H1 (cell line): ENCODE measurements at regions not wholly inside any gene's neighbourhood (a gene's known extent, or its start where the extent isn't known, plus 50 kb on each side); places are given as distances from the start of the nearest gene placed in this dataset.

Experiments used
- E2F6 ChIP-seq: IDR thresholded peaks from 2 replicates; pipeline ENCODE4 v1.6.1; 2012; ENCODE audit warnings: inconsistent platforms
- FOSL1 ChIP-seq: IDR thresholded peaks from 2 replicates; pipeline ENCODE4 v1.6.1; 2011; ENCODE audit warnings: mild to moderate bottlenecking, low read depth, low read length, moderate library complexity; ENCODE audit not compliant: insufficient read depth
- SUZ12 ChIP-seq: fragments of 200-600 bp; sonication (generic); IDR thresholded peaks from 2 replicates; pipeline ENCODE4 v1.6.1; 2012; ENCODE audit warnings: mild to moderate bottlenecking, inconsistent platforms, low read length, moderate library complexity, mixed read lengths

GRCh38 chr13:89541091-89542030, 1806.1 kb upstream of the MIR17HG start (continued):
- TF ChIP-seq SUZ12 (no peak), E2F6 (no peak), FOSL1 (no peak)
